ENCODE measurements at regions not wholly inside any gene's neighbourhood (a gene's known extent, or its start where the extent isn't known, plus 50 kb on each side); places are given as distances from the start of the nearest gene placed in this dataset.

- TF ChIP-seq CTCF (IDR thresholded peaks at IDR 0.05; ENCODE audit: insufficient read depth, low read length) (no peak), POLR2AphosphoS5 (IDR thresholded peaks at IDR 0.05; ENCODE audit: low read depth) (no peak), REST (IDR thresholded peaks at IDR 0.05; ENCODE audit: insufficient replicate concordance, low read depth) (no peak), SPI1 (IDR thresholded peaks at IDR 0.05; ENCODE audit: borderline replicate concordance, low read depth) (no peak)
Observed at GRCh38 chr2:77867146-77867545, 345.0 kb upstream of the LRRTM4 start.
